HEK293T (cell line): ENCODE measurements at regions not wholly inside any gene's neighbourhood (a gene's known extent, or its start where the extent isn't known, plus 50 kb on each side); places are given as distances from the start of the nearest gene placed in this dataset.

Experiments
- BHLHE40 ChIP-seq: fragments of 450-650 bp; IDR thresholded peaks from 2 replicates; pipeline ENCODE4 v1.6.1; 2016; ENCODE audit warnings: mild to moderate bottlenecking, moderate library complexity, borderline replicate concordance
- CTBP1 ChIP-seq: fragments of 450-650 bp; IDR thresholded peaks from 2 replicates; pipeline ENCODE4 v1.6.1; 2016; ENCODE audit warnings: borderline replicate concordance
- FOXK2 ChIP-seq: fragments of 450-650 bp; IDR thresholded peaks from 2 replicates; pipeline ENCODE4 v1.6.1; 2016; ENCODE audit warnings: mild to moderate bottlenecking
- FOXM1 ChIP-seq: fragments of 450-650 bp; IDR thresholded peaks from 2 replicates; pipeline ENCODE4 v1.6.1; 2017; ENCODE audit warnings: mild to moderate bottlenecking, borderline replicate concordance
- L3MBTL2 ChIP-seq: fragments of 450-650 bp; conservative IDR thresholded peaks from 2 replicates; pipeline ENCODE4 v1.6.1; 2016; ENCODE audit warnings: mild to moderate bottlenecking
- NFRKB ChIP-seq: fragments of 450-650 bp; IDR thresholded peaks from 2 replicates; pipeline ENCODE4 v1.6.1; 2016; ENCODE audit warnings: mild to moderate bottlenecking, moderate library complexity
- SP1 ChIP-seq: fragments of 450-650 bp; IDR thresholded peaks from 2 replicates; pipeline ENCODE4 v1.6.1; 2017
- ZNF384 ChIP-seq: fragments of 450-650 bp; IDR thresholded peaks from 2 replicates; pipeline ENCODE4 v1.6.1; 2016

GRCh38 chr15:53046153-53046790 is 256.1 kb upstream of the ONECUT1 start:
- TF ChIP-seq FOXM1 (no peak), FOXK2 (no peak), BHLHE40 (no peak), L3MBTL2 (no peak), SP1 (no peak), CTBP1 (no peak), NFRKB (no peak), ZNF384 (no peak)
